Activated naive CD4-positive, alpha-beta T cell treated with anti-CD3 and anti-CD28 coated beads for 36 hours (primary cell): ENCODE measurements at regions not wholly inside any gene's neighbourhood (a gene's known extent, or its start where the extent isn't known, plus 50 kb on each side); places are given as distances from the start of the nearest gene placed in this dataset.

ENCODE experiments used
- CTCF ChIA-PET: fragments of 350-600 bp; sonication (Branson Sonifier 250); formaldehyde crosslinking; loops from one replicate; lab custom pipeline; 2021; ENCODE audit warnings: antibody characterized with exemption; lab: Charles Lee
- DNase-seq: peaks from one replicate; pipeline ENCODE4 v3.0.0-alpha.2; 2020
- H3K27ac Mint-ChIP-seq: one replicate; pipeline ENCODE4 v1.8.0; 2021; ENCODE audit warnings: mild to moderate bottlenecking, mixed read lengths
- H3K27me3 Mint-ChIP-seq: one replicate; pipeline ENCODE4 v1.8.0; 2021; ENCODE audit warnings: low read depth, mixed read lengths
- H3K36me3 Mint-ChIP-seq: one replicate; pipeline ENCODE4 v1.8.0; 2021; ENCODE audit warnings: low read depth, mixed read lengths
- H3K4me1 Mint-ChIP-seq: one replicate; pipeline ENCODE4 v1.8.0; 2021; ENCODE audit warnings: low read depth, mixed read lengths
- H3K4me3 Mint-ChIP-seq: one replicate; pipeline ENCODE4 v1.8.0; 2021; ENCODE audit warnings: mild to moderate bottlenecking, moderate library complexity, mixed read lengths
- H3K9me3 Mint-ChIP-seq: one replicate; pipeline ENCODE4 v1.8.0; 2021; ENCODE audit warnings: mixed read lengths
- intact Hi-C: fragments of 100-400 bp; cut with micrococcal nuclease; formaldehyde crosslinking; loops from one replicate; pipeline ENCODE4 v1.15.1; 2023

- DNase-seq, result no peak
- Mint-ChIP-seq H3K27ac (no peak overlapping the region), H3K9me3 (peaks cover 7% of the 10 kb centered on the region), H3K36me3 (no peaks in the 10 kb centered on the region), H3K4me3 (no peak overlapping the region), H3K4me1 (peaks cover 6% of the 10 kb centered on the region), H3K27me3 (no peaks in the 10 kb centered on the region)
- intact Hi-C loops, result no loop called here
- CTCF ChIA-PET, result interaction anchor here (0.6 kb wide), 1 partner anchor 142 kb away, joined by 5 read pairs; no protein-coding TSS in a partner anchor
Measured at GRCh38 chr6:147065786-147066185, 138.4 kb upstream of the STXBP5 start.

GRCh38 chr6:147067184-147067583 is 137.0 kb upstream of the STXBP5 start:
- Mint-ChIP-seq H3K27me3 (no peaks in the 10 kb centered on the region), H3K4me1 (peaks cover 6% of the 10 kb centered on the region), H3K36me3 (no peaks in the 10 kb centered on the region), H3K9me3 (peaks cover 7% of the 10 kb centered on the region), H3K27ac (no peak overlapping the region), H3K4me3 (no peak overlapping the region)
- CTCF ChIA-PET, result no interaction called here
- no peak for DNase-seq
- intact Hi-C loops, result no loop called here

GRCh38 chr6:147071776-147072175 is 132.4 kb upstream of the STXBP5 start:
- Mint-ChIP-seq H3K27me3 (no peaks in the 10 kb centered on the region), H3K4me1 (no peaks in the 10 kb centered on the region), H3K36me3 (no peaks in the 10 kb centered on the region), H3K9me3 (peaks cover 7% of the 10 kb centered on the region), H3K4me3 (no peak overlapping the region), H3K27ac (no peak overlapping the region)
- intact Hi-C loops, result no loop called here
- CTCF ChIA-PET, result no interaction called here
- no peak for DNase-seq

GRCh38 chr6:147075381-147075780 is 128.8 kb upstream of the STXBP5 start:
- Mint-ChIP-seq H3K9me3 (no peaks in the 10 kb centered on the region), H3K27ac (no peak overlapping the region), H3K4me3 (no peak overlapping the region), H3K4me1 (no peaks in the 10 kb centered on the region), H3K27me3 (no peaks in the 10 kb centered on the region), H3K36me3 (no peaks in the 10 kb centered on the region)
- no peak for DNase-seq
- CTCF ChIA-PET, result no interaction called here
- intact Hi-C loops, result no loop called here

GRCh38 chr6:147077251-147077650 is 127.0 kb upstream of the STXBP5 start:
- no peak overlapping the region for H3K4me3 Mint-ChIP-seq
- CTCF ChIA-PET, result no interaction called here
- no peak for DNase-seq
- no peaks in the 10 kb centered on the region for H3K27me3 Mint-ChIP-seq
- no peaks in the 10 kb centered on the region for H3K9me3 Mint-ChIP-seq
- no peaks in the 10 kb centered on the region for H3K36me3 Mint-ChIP-seq
- no peaks in the 10 kb centered on the region for H3K4me1 Mint-ChIP-seq
- intact Hi-C loops, result no loop called here
- H3K27ac Mint-ChIP-seq, result no peak overlapping the region

- intact Hi-C loops, result no loop called here
- Mint-ChIP-seq H3K27me3 (no peaks in the 10 kb centered on the region), H3K9me3 (no peaks in the 10 kb centered on the region), H3K27ac (no peak overlapping the region), H3K4me1 (no peaks in the 10 kb centered on the region), H3K4me3 (no peak overlapping the region), H3K36me3 (no peaks in the 10 kb centered on the region)
- CTCF ChIA-PET, result no interaction called here
- DNase-seq, result no peak
Measured at GRCh38 chr6:147078106-147078505, 126.1 kb upstream of the STXBP5 start.

- Mint-ChIP-seq H3K9me3 (no peaks in the 10 kb centered on the region), H3K27me3 (no peaks in the 10 kb centered on the region), H3K27ac (no peak overlapping the region), H3K4me1 (no peaks in the 10 kb centered on the region), H3K36me3 (no peaks in the 10 kb centered on the region), H3K4me3 (no peak overlapping the region)
- CTCF ChIA-PET, result no interaction called here
- DNase-seq, result no peak
- intact Hi-C loops, result no loop called here
Measured at GRCh38 chr6:147078602-147079001, 125.6 kb upstream of the STXBP5 start.

- H3K27ac Mint-ChIP-seq, result no peak overlapping the region
- DNase-seq, result no peak
- CTCF ChIA-PET, result no interaction called here
- H3K4me3 Mint-ChIP-seq, result no peak overlapping the region
- no peaks in the 10 kb centered on the region for H3K36me3 Mint-ChIP-seq
- no peaks in the 10 kb centered on the region for H3K4me1 Mint-ChIP-seq
- no peaks in the 10 kb centered on the region for H3K27me3 Mint-ChIP-seq
- no peaks in the 10 kb centered on the region for H3K9me3 Mint-ChIP-seq
- intact Hi-C loops, result no loop called here
Measured at GRCh38 chr6:147080225-147080624, 124.0 kb upstream of the STXBP5 start.

GRCh38 chr6:147081076-147081609 is 123.1 kb upstream of the STXBP5 start:
- no peak for DNase-seq
- Mint-ChIP-seq H3K9me3 (peaks cover 1% of the 10 kb centered on the region), H3K4me3 (no peak overlapping the region), H3K4me1 (no peaks in the 10 kb centered on the region), H3K36me3 (no peaks in the 10 kb centered on the region), H3K27ac (no peak overlapping the region), H3K27me3 (peaks cover 2% of the 10 kb centered on the region)
- CTCF ChIA-PET, result no interaction called here
- intact Hi-C loops, result no loop called here

- peaks cover 2% of the 10 kb centered on the region for H3K27me3 Mint-ChIP-seq
- no peak overlapping the region for H3K27ac Mint-ChIP-seq
- peaks cover 4% of the 10 kb centered on the region for H3K9me3 Mint-ChIP-seq
- intact Hi-C loops, result no loop called here
- no peaks in the 10 kb centered on the region for H3K36me3 Mint-ChIP-seq
- DNase-seq, result no peak
- no peaks in the 10 kb centered on the region for H3K4me1 Mint-ChIP-seq
- H3K4me3 Mint-ChIP-seq, result no peak overlapping the region
- CTCF ChIA-PET, result no interaction called here
Measured at GRCh38 chr6:147087641-147088040, 116.6 kb upstream of the STXBP5 start.

GRCh38 chr6:147088861-147089260 is 115.4 kb upstream of the STXBP5 start:
- intact Hi-C loops, result no loop called here
- Mint-ChIP-seq H3K27ac (no peak overlapping the region), H3K9me3 (peaks cover 4% of the 10 kb centered on the region), H3K4me1 (no peaks in the 10 kb centered on the region), H3K27me3 (peaks cover 2% of the 10 kb centered on the region), H3K36me3 (no peaks in the 10 kb centered on the region), H3K4me3 (no peak overlapping the region)
- no peak for DNase-seq
- CTCF ChIA-PET, result no interaction called here

- CTCF ChIA-PET, result no interaction called here
- intact Hi-C loops, result no loop called here
- H3K27me3 Mint-ChIP-seq, result no peaks in the 10 kb centered on the region
- H3K9me3 Mint-ChIP-seq, result no peaks in the 10 kb centered on the region
- H3K4me3 Mint-ChIP-seq, result no peak overlapping the region
- no peak for DNase-seq
- H3K27ac Mint-ChIP-seq, result no peak overlapping the region
- no peaks in the 10 kb centered on the region for H3K4me1 Mint-ChIP-seq
- H3K36me3 Mint-ChIP-seq, result no peaks in the 10 kb centered on the region
Measured at GRCh38 chr6:147095316-147095715, 108.9 kb upstream of the STXBP5 start.

GRCh38 chr6:147099974-147100373 is 104.2 kb upstream of the STXBP5 start:
- Mint-ChIP-seq H3K4me3 (no peak overlapping the region), H3K27ac (no peak overlapping the region), H3K9me3 (no peaks in the 10 kb centered on the region), H3K4me1 (peaks cover 13% of the 10 kb centered on the region), H3K36me3 (no peaks in the 10 kb centered on the region), H3K27me3 (no peaks in the 10 kb centered on the region)
- intact Hi-C loops, result no loop called here
- DNase-seq, result no peak
- CTCF ChIA-PET, result interaction anchor here (0.7 to 1.2 kb wide), 2 partner anchors 10 to 100 kb away, joined by 3 read pairs; no protein-coding TSS in a partner anchor
